ENCODE measurements at regions not wholly inside any gene's neighbourhood (a gene's known extent, or its start where the extent isn't known, plus 50 kb on each side); places are given as distances from the start of the nearest gene placed in this dataset.

GRCh38 chr5:98349990-98350365, 423.5 kb upstream of the RGMB start:
- TF ChIP-seq CTCF (IDR thresholded peaks at IDR 0.05; ENCODE audit: low read length) (no peak), EZH2 (IDR thresholded peaks at IDR 0.05; ENCODE audit: borderline replicate concordance, low read length) (no peak)

Measured in OCI-LY1 (cell line).